ENCODE measurements at regions not wholly inside any gene's neighbourhood (a gene's known extent, or its start where the extent isn't known, plus 50 kb on each side); places are given as distances from the start of the nearest gene placed in this dataset.
"Not testable (repeated sequence)": the region's sequence is repeated elsewhere in the genome, so short reads cannot be mapped to it uniquely, and the experiment has no call there.

DNA sequence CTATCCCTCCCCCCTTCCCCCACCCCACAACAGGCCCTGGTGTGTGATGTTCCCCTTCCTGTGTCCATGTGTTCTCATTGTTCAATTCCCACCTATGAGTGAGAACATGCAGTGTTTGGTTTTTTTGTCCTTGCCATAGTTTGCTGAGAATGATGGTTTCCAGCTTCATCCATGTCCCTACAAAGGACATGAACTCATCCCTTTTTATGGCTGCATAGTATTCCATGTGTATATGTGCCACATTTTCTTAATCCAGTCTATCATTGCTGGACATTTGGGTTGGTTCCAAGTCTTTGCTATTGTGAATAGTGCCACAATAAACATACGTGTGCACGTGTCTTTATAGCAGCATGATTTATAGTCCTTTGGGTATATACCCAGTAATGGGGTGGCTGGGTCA lies 52.3 kb upstream of the MAN1A2 start:
- not testable (repeated sequence) for DNase-seq (ENCODE audit: low spot score, unreplicated experiment); H3K36me3 Mint-ChIP-seq (ENCODE audit: insufficient read depth); H3K27me3 Mint-ChIP-seq; H3K9me3 Mint-ChIP-seq (ENCODE audit: low read depth); H3K27ac Mint-ChIP-seq; H3K4me1 Mint-ChIP-seq (ENCODE audit: low read depth); H3K4me3 Mint-ChIP-seq (ENCODE audit: low read depth)

DNA sequence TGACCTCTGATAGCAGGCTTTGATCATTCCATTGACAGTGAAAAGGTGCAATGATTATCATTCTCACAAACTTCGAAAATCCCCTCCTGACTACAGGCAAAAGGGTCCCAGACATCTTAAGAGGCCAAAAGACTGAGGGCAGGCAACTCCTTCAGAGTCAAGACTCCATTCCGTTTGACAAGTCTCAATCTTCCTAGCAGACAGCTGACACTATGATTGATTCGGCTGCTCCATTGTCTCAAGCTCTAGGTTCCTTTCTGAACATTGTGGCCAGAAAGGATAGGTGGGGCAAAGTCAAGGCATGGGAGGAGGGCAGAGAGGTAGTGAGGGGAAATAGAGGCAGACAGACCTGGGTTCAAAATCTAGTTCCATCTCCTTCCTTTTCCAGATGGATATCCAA lies 53.7 kb upstream of the MAN1A2 start:
- no peak for DNase-seq (ENCODE audit: low spot score, unreplicated experiment)
- H3K4me3 Mint-ChIP-seq (ENCODE audit: low read depth), result no peak overlapping the region
- TF ChIP-seq, protein P1, sequence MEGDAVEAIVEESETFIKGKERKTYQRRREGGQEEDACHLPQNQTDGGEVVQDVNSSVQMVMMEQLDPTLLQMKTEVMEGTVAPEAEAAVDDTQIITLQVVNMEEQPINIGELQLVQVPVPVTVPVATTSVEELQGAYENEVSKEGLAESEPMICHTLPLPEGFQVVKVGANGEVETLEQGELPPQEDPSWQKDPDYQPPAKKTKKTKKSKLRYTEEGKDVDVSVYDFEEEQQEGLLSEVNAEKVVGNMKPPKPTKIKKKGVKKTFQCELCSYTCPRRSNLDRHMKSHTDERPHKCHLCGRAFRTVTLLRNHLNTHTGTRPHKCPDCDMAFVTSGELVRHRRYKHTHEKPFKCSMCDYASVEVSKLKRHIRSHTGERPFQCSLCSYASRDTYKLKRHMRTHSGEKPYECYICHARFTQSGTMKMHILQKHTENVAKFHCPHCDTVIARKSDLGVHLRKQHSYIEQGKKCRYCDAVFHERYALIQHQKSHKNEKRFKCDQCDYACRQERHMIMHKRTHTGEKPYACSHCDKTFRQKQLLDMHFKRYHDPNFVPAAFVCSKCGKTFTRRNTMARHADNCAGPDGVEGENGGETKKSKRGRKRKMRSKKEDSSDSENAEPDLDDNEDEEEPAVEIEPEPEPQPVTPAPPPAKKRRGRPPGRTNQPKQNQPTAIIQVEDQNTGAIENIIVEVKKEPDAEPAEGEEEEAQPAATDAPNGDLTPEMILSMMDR (IDR thresholded peaks at IDR 0.05; ENCODE audit: unreplicated experiment), result no peak
- no peaks in the 10 kb centered on the region for H3K36me3 Mint-ChIP-seq (ENCODE audit: insufficient read depth)
- H3K9me3 Mint-ChIP-seq (ENCODE audit: low read depth), result no peaks in the 10 kb centered on the region
- H3K27ac Mint-ChIP-seq, result no peak overlapping the region
- peaks cover 3% of the 10 kb centered on the region for H3K27me3 Mint-ChIP-seq
- H3K4me1 Mint-ChIP-seq (ENCODE audit: low read depth), result peaks cover 5% of the 10 kb centered on the region

DNA sequence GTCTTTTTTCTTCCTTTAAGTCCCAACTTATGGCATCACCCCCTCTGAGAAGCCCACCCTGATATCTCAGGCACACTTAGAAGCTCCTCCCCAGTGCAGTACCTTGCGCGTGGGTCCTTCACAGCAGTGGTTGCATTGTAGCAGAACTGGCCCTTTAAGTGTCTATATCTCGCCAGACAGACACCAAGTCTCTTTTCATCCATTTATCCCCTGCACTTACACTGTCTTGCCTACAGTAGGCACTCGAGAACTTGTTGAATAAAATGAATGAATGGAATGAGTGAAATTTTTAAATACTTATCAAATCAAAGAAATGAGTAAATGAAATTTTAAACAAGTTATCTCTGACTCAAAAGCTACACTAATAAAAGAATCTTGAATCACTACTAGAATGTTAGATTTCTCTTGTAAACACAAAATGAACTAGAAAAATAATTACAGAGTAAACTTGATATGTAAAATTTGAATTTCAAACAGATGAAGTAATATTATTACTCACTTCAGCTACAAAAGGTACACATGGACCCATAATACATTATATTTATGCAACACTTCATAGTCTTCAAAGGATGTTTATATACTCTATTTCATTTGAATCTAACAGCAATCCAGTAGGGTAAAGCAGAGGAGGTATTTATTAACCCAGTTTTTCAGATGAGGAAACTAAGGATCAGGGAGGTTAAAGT lies 54.7 kb upstream of the MAN1A2 start:
- no peak for DNase-seq (ENCODE audit: low spot score, unreplicated experiment)
- Mint-ChIP-seq H3K4me1 (ENCODE audit: low read depth) (peaks cover 7% of the 10 kb centered on the region), H3K4me3 (ENCODE audit: low read depth) (no peak overlapping the region), H3K27ac (no peak overlapping the region), H3K9me3 (ENCODE audit: low read depth) (no peaks in the 10 kb centered on the region), H3K36me3 (ENCODE audit: insufficient read depth) (no peaks in the 10 kb centered on the region), H3K27me3 (peaks cover 9% of the 10 kb centered on the region)
- TF ChIP-seq, protein P1 (IDR thresholded peaks at IDR 0.05; ENCODE audit: unreplicated experiment), result peak; percentile 23

DNA sequence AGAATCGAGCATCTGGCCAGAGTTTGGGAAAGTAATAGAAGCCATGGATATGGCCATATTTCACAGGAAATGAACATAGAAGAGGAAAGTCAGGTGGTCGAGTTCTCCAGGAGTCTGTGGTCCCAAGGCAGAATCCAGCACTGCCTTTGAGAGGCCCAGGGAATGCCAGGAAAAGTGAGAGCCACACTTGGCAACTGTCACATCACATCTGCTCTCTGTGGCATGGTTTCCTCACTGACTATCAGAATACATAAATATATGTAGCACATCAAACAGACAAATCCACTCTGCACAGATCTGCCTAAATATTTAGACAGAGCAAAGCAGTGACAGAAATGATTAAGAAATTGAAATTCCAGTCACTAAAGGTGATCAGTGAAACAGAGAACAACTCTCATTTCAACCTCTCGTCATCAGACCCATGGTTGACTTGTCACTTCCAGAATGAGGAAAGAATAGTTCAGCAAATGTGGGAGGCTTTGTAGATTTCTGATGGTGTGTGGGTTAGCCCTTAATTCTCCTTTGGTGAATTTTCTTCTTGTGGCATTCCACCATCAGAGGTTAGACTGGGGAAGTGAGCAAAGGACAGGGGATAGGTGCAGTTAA lies 58.8 kb upstream of the MAN1A2 start:
- no peaks in the 10 kb centered on the region for H3K9me3 Mint-ChIP-seq (ENCODE audit: low read depth)
- peaks cover 11% of the 10 kb centered on the region for H3K4me1 Mint-ChIP-seq (ENCODE audit: low read depth)
- no peaks in the 10 kb centered on the region for H3K36me3 Mint-ChIP-seq (ENCODE audit: insufficient read depth)

DNA sequence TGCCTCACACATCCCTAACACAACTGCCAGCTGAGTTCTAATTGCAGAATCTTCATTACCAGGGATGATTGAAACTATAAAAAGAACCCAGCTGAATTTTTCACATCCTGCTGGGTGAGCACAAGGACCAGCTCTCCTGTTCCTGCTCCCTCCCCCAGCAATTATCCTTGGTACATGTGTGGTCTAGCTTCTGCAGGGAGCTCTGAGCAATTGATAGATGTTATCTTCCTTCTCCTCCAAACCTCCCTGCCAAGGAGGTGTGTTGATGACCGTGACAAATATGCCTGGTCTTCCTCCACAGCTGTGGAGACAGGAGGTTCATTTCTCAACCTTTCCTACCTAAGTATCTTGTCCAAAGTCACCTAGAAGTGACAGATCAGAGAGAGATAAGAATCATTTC lies 65.3 kb upstream of the MAN1A2 start:
- Mint-ChIP-seq H3K27me3 (peaks cover 3% of the 10 kb centered on the region), H3K36me3 (ENCODE audit: insufficient read depth) (peaks cover 2% of the 10 kb centered on the region), H3K4me1 (ENCODE audit: low read depth) (peaks cover 22% of the 10 kb centered on the region), H3K4me3 (ENCODE audit: low read depth) (no peak overlapping the region), H3K9me3 (ENCODE audit: low read depth) (peaks cover 3% of the 10 kb centered on the region), H3K27ac (no peak overlapping the region)
- no peak for DNase-seq (ENCODE audit: low spot score, unreplicated experiment)
- TF ChIP-seq, protein P1 (IDR thresholded peaks at IDR 0.05; ENCODE audit: unreplicated experiment), result no peak

More for the DNA sequence above, 58.8 kb upstream of the MAN1A2 start:
- TF ChIP-seq, protein P1 (IDR thresholded peaks at IDR 0.05; ENCODE audit: unreplicated experiment), result no peak
- Mint-ChIP-seq H3K27ac (no peak overlapping the region), H3K27me3 (peaks cover 11% of the 10 kb centered on the region), H3K4me3 (ENCODE audit: low read depth) (no peak overlapping the region)
- no peak for DNase-seq (ENCODE audit: low spot score, unreplicated experiment)

DNA sequence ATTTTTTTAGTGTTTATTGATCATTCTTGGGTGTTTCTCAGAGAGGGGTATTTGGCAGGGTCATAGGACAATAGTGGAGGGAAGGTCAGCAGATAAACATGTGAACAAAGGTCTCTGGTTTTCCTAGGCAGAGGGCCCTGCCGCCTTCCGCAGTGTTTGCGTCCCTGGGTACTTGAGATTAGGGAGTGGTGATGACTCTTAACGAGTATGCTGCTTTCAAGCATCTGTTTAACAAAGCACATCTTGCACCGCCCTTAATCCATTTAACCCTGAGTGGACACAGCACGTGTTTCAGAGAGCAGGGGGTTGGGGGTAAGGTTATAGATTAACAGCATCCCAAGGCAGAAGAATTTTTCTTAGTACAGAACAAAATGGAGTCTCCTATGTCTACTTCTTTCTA lies 67.1 kb upstream of the MAN1A2 start:
- not testable (repeated sequence) for H3K36me3 Mint-ChIP-seq (ENCODE audit: insufficient read depth); DNase-seq (ENCODE audit: low spot score, unreplicated experiment); H3K9me3 Mint-ChIP-seq (ENCODE audit: low read depth); H3K27me3 Mint-ChIP-seq
- Mint-ChIP-seq H3K4me3 (ENCODE audit: low read depth) (peak overlapping the region; percentile 14), H3K4me1 (ENCODE audit: low read depth) (peaks cover 18% of the 10 kb centered on the region), H3K27ac (peak overlapping the region; percentile 93)
